Activated CD4-positive, alpha-beta T cell treated with anti-CD3 and anti-CD28 coated beads for 36 hours (primary cell): ENCODE measurements at regions not wholly inside any gene's neighbourhood (a gene's known extent, or its start where the extent isn't known, plus 50 kb on each side); places are given as distances from the start of the nearest gene placed in this dataset.

Experiments
- ATAC-seq: fragments of 200-7000 bp; cut with Tn5 transposase; one replicate; pipeline ENCODE4 v1.10.0; 2021; ENCODE audit warnings: mild to moderate bottlenecking, moderate library complexity
- CTCF ChIA-PET: fragments of 350-600 bp; sonication (Branson Sonifier 250); formaldehyde crosslinking; loops from one replicate; lab custom pipeline; 2021; ENCODE audit warnings: antibody characterized with exemption; lab: Charles Lee
- POLR2A ChIA-PET: fragments of 350-600 bp; sonication (Branson Sonifier 250); formaldehyde crosslinking; loops from one replicate; lab custom pipeline; 2021; ENCODE audit warnings: antibody characterized with exemption, inconsistent platforms; lab: Charles Lee
- DNase-seq: peaks from one replicate; pipeline ENCODE4 v3.0.0-alpha.2; 2020
- H3K27ac Mint-ChIP-seq: one replicate; pipeline ENCODE4 v1.8.0; 2021; ENCODE audit warnings: mixed read lengths
- H3K27me3 Mint-ChIP-seq: one replicate; pipeline ENCODE4 v1.8.0; 2021; ENCODE audit warnings: mixed read lengths
- H3K36me3 Mint-ChIP-seq: one replicate; pipeline ENCODE4 v1.8.0; 2021; ENCODE audit warnings: low read depth, mixed read lengths
- H3K4me1 Mint-ChIP-seq: one replicate; pipeline ENCODE4 v1.8.0; 2021; ENCODE audit warnings: mixed read lengths
- H3K4me3 Mint-ChIP-seq: one replicate; pipeline ENCODE4 v1.8.0; 2021; ENCODE audit warnings: mild to moderate bottlenecking, moderate library complexity, mixed read lengths
- H3K9me3 Mint-ChIP-seq: one replicate; pipeline ENCODE4 v1.8.0; 2021; ENCODE audit warnings: low read depth, mixed read lengths
- intact Hi-C, 2 experiments: fragments of 100-400 bp; cut with DNase I in 1 of 2; cut with micrococcal nuclease in 1 of 2; formaldehyde crosslinking; loops; one replicate each; pipeline versions ENCODE4 v1.14.2 to v1.15.1; 2022 to 2024; cut with DNase I, micrococcal nuclease

- ChIA-PET CTCF (interaction anchor here (0.7 kb wide), 1 partner anchor 1021 kb away, joined by 3 read pairs; no protein-coding TSS in a partner anchor), POLR2A (no interaction called here)
- ATAC-seq (no peak), DNase-seq (no peak)
- Mint-ChIP-seq H3K4me1 (peaks cover 9% of the 10 kb centered on the region), H3K4me3 (no peak overlapping the region), H3K9me3 (no peaks in the 10 kb centered on the region), H3K27ac (no peak overlapping the region), H3K27me3 (no peaks in the 10 kb centered on the region), H3K36me3 (peaks cover 15% of the 10 kb centered on the region)
- intact Hi-C loops: no loop called here
Measured at GRCh38 chr7:45974540-45975360, 53.7 kb upstream of the IGFBP3 start.

DNA sequence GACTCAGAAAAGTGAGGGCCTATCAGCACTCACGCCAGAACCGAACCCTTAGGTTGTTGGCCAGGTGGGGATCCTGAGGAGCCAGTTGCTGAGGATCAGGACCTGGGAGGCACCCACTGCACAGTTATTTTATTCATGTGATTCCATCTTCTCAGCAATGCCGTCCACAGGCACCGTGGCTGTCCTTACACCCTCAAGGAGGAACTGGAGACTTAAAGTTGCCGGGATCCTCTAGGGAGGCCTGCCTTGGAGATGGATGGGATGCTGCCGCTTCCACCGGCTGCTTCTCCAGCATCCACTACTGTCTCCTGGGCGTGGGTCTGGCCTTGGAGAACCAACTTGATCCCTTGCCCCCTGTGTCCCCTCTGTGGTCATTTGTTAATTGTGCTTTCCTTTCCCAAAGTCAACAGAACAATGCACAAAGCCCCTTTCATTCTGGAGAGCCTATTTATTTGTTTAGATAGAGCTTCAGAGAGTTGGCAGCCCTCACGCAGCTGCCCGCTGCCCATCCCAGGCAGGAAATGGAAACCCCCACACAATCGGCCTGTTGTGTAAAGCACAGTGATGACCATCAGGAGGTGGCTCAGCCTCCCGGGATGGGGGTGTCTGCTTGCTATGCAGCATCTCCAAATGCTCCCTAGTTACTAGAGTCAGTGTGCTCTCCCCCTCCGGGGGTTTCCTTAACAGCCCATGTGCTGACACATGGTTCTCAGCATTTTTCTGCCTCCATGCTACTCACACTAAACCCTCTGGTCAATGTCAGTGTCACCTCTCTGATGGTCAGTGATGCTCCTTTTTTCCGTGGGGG, 52.9 kb upstream of the IGFBP3 start:
- POLR2A ChIA-PET: no interaction called here
- no peak overlapping the region for H3K27ac Mint-ChIP-seq
- peaks cover 7% of the 10 kb centered on the region for H3K36me3 Mint-ChIP-seq
- intact Hi-C loops: no loop called here
- DNase-seq: no peak
- CTCF ChIA-PET: no interaction called here
- no peaks in the 10 kb centered on the region for H3K9me3 Mint-ChIP-seq
- H3K4me3 Mint-ChIP-seq: no peak overlapping the region
- H3K27me3 Mint-ChIP-seq: no peaks in the 10 kb centered on the region
- peaks cover 9% of the 10 kb centered on the region for H3K4me1 Mint-ChIP-seq
- no peak for ATAC-seq

- H3K27me3 Mint-ChIP-seq: no peaks in the 10 kb centered on the region
- H3K36me3 Mint-ChIP-seq: peaks cover 1% of the 10 kb centered on the region
- intact Hi-C loops: no loop called here
- ChIA-PET POLR2A (no interaction called here), CTCF (no interaction called here)
- ATAC-seq (no peak), DNase-seq (no peak)
- H3K27ac Mint-ChIP-seq: no peak overlapping the region
- H3K9me3 Mint-ChIP-seq: no peaks in the 10 kb centered on the region
- H3K4me1 Mint-ChIP-seq: no peaks in the 10 kb centered on the region
- H3K4me3 Mint-ChIP-seq: no peak overlapping the region
Measured at GRCh38 chr7:45972629-45973312, 51.7 kb upstream of the IGFBP3 start.

DNA sequence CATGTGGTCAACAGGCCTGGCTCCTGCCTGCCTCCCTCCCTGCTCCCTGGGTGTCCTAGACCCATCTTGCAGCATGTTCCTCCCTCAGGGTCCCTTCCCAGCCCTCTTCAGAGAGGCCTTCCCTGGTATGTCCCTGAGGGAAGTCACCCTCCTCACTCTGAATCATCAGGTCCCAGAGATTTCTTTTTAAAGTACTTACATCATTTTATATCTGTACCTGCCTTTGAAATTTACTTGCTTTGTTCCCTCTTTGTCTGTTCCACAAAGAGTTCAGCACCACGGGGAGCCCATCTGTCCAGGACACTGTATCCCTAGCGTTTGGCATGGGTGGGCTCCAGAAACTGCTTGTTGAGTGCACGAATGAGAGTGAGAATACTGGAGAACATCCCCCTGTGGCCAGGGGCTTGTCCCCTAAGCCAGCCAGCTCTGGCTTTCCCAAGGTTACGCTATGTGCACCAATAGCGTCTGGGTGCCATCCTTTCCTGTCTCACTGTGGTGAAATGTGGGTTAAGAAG, 50.6 kb upstream of the IGFBP3 start:
- H3K27ac Mint-ChIP-seq: no peak overlapping the region
- no peak for ATAC-seq
- peaks cover 1% of the 10 kb centered on the region for H3K36me3 Mint-ChIP-seq
- intact Hi-C loops: no loop called here
- no peaks in the 10 kb centered on the region for H3K4me1 Mint-ChIP-seq
- CTCF ChIA-PET: no interaction called here
- no peak for DNase-seq
- H3K9me3 Mint-ChIP-seq: no peaks in the 10 kb centered on the region
- POLR2A ChIA-PET: no interaction called here
- no peaks in the 10 kb centered on the region for H3K27me3 Mint-ChIP-seq
- no peak overlapping the region for H3K4me3 Mint-ChIP-seq

- no peak for DNase-seq
- no peak for ATAC-seq
- H3K4me3 Mint-ChIP-seq: no peak overlapping the region
- no peaks in the 10 kb centered on the region for H3K9me3 Mint-ChIP-seq
- ChIA-PET POLR2A (no interaction called here), CTCF (interaction anchor here (1.1 kb wide), 1 partner anchor 48 kb away, joined by 3 read pairs; no protein-coding TSS in a partner anchor)
- H3K36me3 Mint-ChIP-seq: peaks cover 1% of the 10 kb centered on the region
- no peak overlapping the region for H3K27ac Mint-ChIP-seq
- no peaks in the 10 kb centered on the region for H3K27me3 Mint-ChIP-seq
- intact Hi-C loops: no loop called here
- no peaks in the 10 kb centered on the region for H3K4me1 Mint-ChIP-seq
Measured at GRCh38 chr7:45971171-45971570, 50.1 kb upstream of the IGFBP3 start.
